Right ventricle myocardium superior (tissue), 1 donor: ENCODE measurements at regions not wholly inside any gene's neighbourhood (a gene's known extent, or its start where the extent isn't known, plus 50 kb on each side); places are given as distances from the start of the nearest gene placed in this dataset.
"Not testable (repeated sequence)": the region's sequence is repeated elsewhere in the genome, so short reads cannot be mapped to it uniquely, and the experiment has no call there.

Experiments used
- ATAC-seq: fragments of 200-7000 bp; cut with Tn5 transposase; one replicate; pipeline ENCODE4 v1.9.1; 2020; ENCODE audit warnings: mild to moderate bottlenecking; ENCODE audit not compliant: poor library complexity
- DNase-seq: peaks from one replicate; pipeline ENCODE4 v3.0.0-alpha.2; 2020
- intact Hi-C: fragments of 100-400 bp; cut with DNase I; formaldehyde crosslinking; loops from one replicate; pipeline ENCODE4 v1.11.2; 2022
- donor health status: DM: no; HTN: yes; CAD: no; lungs with severe emphysema.

GRCh38 chr3:146382386-146382785 lies 87.0 kb downstream of the PLSCR2 start:
- ATAC-seq (no peak), DNase-seq (no peak)
- intact Hi-C loops: no loop called here

GRCh38 chr3:146380046-146380445 lies 89.3 kb downstream of the PLSCR2 start:
- intact Hi-C loops: no loop called here

GRCh38 chr3:146375219-146375618 lies 94.1 kb downstream of the PLSCR2 start:
- DNase-seq (no peak), ATAC-seq (peak; percentile 36)
- intact Hi-C loops: no loop called here

More at GRCh38 chr3:146380046-146380445, 89.3 kb downstream of the PLSCR2 start:
- ATAC-seq: no peak
- DNase-seq: no peak

GRCh38 chr3:146374146-146374545 lies 95.2 kb downstream of the PLSCR2 start:
- ATAC-seq: no peak
- DNase-seq: no peak
- intact Hi-C loops: no loop called here

- ATAC-seq (no peak), DNase-seq (no peak)
- intact Hi-C loops: no loop called here
Observed at GRCh38 chr3:146371902-146372301, 97.5 kb downstream of the PLSCR2 start.

- intact Hi-C loops: no loop called here
Observed at GRCh38 chr3:146368882-146369523, 100.4 kb downstream of the PLSCR2 start.

GRCh38 chr3:146359841-146360240 lies 108.9 kb upstream of the PLSCR4 start:
- no peak for DNase-seq
- intact Hi-C loops: no loop called here
- no peak for ATAC-seq

More at GRCh38 chr3:146368882-146369523, 100.4 kb downstream of the PLSCR2 start:
- DNase-seq: no peak
- no peak for ATAC-seq

GRCh38 chr3:146354421-146354820 lies 103.5 kb upstream of the PLSCR4 start:
- intact Hi-C loops, ATAC-seq, DNase-seq: not testable (repeated sequence)

- ATAC-seq (no peak), DNase-seq (no peak)
- intact Hi-C loops: no loop called here
Observed at GRCh38 chr3:146350852-146351251, 99.9 kb upstream of the PLSCR4 start.

- intact Hi-C loops: no loop called here
- ATAC-seq: no peak
- DNase-seq: no peak
Observed at GRCh38 chr3:146345900-146346299, 95.0 kb upstream of the PLSCR4 start.

- intact Hi-C loops: no loop called here
- ATAC-seq (no peak), DNase-seq (no peak)
Observed at GRCh38 chr3:146343551-146343950, 92.6 kb upstream of the PLSCR4 start.

- DNase-seq (no peak), ATAC-seq (no peak)
- intact Hi-C loops: no loop called here
Observed at GRCh38 chr3:146342989-146343388, 92.1 kb upstream of the PLSCR4 start.

GRCh38 chr3:146339349-146339748 lies 88.4 kb upstream of the PLSCR4 start:
- DNase-seq: no peak
- intact Hi-C loops: no loop called here
- ATAC-seq: no peak

GRCh38 chr3:146337991-146338390 lies 87.1 kb upstream of the PLSCR4 start:
- DNase-seq (no peak), ATAC-seq (no peak)
- intact Hi-C loops: no loop called here

GRCh38 chr3:146335386-146335785 lies 84.5 kb upstream of the PLSCR4 start:
- ATAC-seq (no peak), DNase-seq (no peak)
- intact Hi-C loops: no loop called here

GRCh38 chr3:146334151-146334550 lies 83.2 kb upstream of the PLSCR4 start:
- intact Hi-C loops: loop anchor here (5.0 kb wide), 1 partner anchor 243 kb away; no protein-coding TSS in a partner anchor
- ATAC-seq: no peak

GRCh38 chr3:146331967-146332366 lies 81.1 kb upstream of the PLSCR4 start:
- ATAC-seq: no peak
- intact Hi-C loops: loop anchor here (5.0 kb wide), 1 partner anchor 245 kb away; no protein-coding TSS in a partner anchor
- DNase-seq: no peak

More at GRCh38 chr3:146334151-146334550, 83.2 kb upstream of the PLSCR4 start:
- no peak for DNase-seq

- intact Hi-C loops: loop anchor here (10.0 kb wide), 1 partner anchor 262 kb away; no protein-coding TSS in a partner anchor
- ATAC-seq (peak; percentile 75), DNase-seq (peak; percentile 45)
Observed at GRCh38 chr3:146326875-146327543, 76.1 kb upstream of the PLSCR4 start.

- ATAC-seq (peak; percentile 38), DNase-seq (no peak)
- intact Hi-C loops: loop anchor here (10.0 kb wide), 1 partner anchor 260 kb away; no protein-coding TSS in a partner anchor
Observed at GRCh38 chr3:146325170-146325569, 74.3 kb upstream of the PLSCR4 start.

GRCh38 chr3:146322216-146322817 lies 71.4 kb upstream of the PLSCR4 start:
- ATAC-seq (no peak), DNase-seq (no peak)
- intact Hi-C loops: loop anchor here (10.0 kb wide), 1 partner anchor 258 kb away; no protein-coding TSS in a partner anchor
